Sigmoid colon (tissue), 4 donors: ENCODE measurements at regions not wholly inside any gene's neighbourhood (a gene's known extent, or its start where the extent isn't known, plus 50 kb on each side); places are given as distances from the start of the nearest gene placed in this dataset.

Source experiments
- CTCF ChIP-seq, 4 experiments: fragments of 450-650 bp in 3 of 4; fragments of 200-600 bp in 1 of 4; IDR thresholded peaks; one replicate each; pipeline ENCODE4 v1.5.1; 2016 to 2019; ENCODE audit warnings: antibody characterized with exemption in 4 of 4, mild to moderate bottlenecking in 3 of 4, moderate library complexity in 2 of 4
- POLR2AphosphoS5 ChIP-seq, 4 donors: sonication (generic); formaldehyde crosslinking; IDR thresholded peaks; one replicate each; pipeline ENCODE4 v1.6.1; 2017; ENCODE audit warnings: antibody characterized with exemption in 4 of 4

DNA sequence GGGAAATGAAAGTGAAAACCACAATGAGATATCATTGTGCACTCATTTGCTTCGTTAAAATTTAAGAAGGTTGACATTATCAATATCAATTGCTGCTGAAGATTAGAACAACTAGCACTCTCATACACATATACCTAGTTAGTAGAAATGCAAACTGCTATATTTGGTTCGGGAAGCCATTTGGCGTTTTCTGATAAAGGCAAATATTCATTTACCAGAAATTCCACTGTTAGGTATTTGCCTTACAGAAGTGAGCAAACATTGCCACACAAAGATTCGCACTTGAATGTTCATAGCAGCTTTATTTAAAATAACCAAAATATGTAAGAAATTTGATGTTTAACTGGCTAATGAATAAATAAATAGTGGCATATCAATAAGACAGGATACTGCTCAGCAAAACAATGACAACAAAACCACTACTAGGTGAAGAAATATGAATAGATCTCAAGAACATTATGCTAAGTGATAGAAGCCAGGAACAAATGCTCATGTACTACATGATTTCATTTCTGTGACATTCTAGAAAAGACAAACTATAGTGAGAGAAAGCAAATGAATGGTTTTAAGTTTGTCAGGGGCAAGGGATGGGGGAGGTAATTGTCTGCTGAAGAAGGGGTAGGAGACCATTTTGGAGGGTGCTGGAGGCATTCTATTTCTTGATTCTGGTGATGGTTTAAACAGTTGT, 387.8 kb downstream of the PTH2R start:
- no peak for TF ChIP-seq CTCF (IDR thresholded peaks at IDR 0.05)
- TF ChIP-seq POLR2AphosphoS5 (IDR thresholded peaks at IDR 0.05) = no peak
